Prostate gland (tissue), 2 donors: ENCODE measurements at regions not wholly inside any gene's neighbourhood (a gene's known extent, or its start where the extent isn't known, plus 50 kb on each side); places are given as distances from the start of the nearest gene placed in this dataset.

Source experiments
- DNase-seq: peaks from one replicate; pipeline ENCODE4 v3.0.0-alpha.2; 2019; ENCODE audit warnings: low spot score
- H3K27ac ChIP-seq, 2 donors: fragments of 200-600 bp; sonication (generic); 2 replicates each; pipeline ENCODE4 v1.5.1; 2017 to 2019
- H3K27me3 ChIP-seq: fragments of 200-600 bp; sonication (generic); replicated peaks from 2 replicates; pipeline ENCODE4 v1.5.1; 2019; ENCODE audit not compliant: insufficient read depth
- H3K36me3 ChIP-seq, 2 donors: fragments of 200-600 bp; sonication (generic); 1 replicate in 1 of 2; 2 replicates in 1 of 2; pipeline versions ENCODE4 v1.5.1 to v1.8.1; 2017 to 2019
- H3K4me1 ChIP-seq: fragments of 200-600 bp; sonication (generic); replicated peaks from 2 replicates; pipeline ENCODE4 v1.5.1; 2019
- H3K4me3 ChIP-seq, 2 donors: fragments of 200-600 bp; sonication (generic); 2 replicates each; pipeline ENCODE4 v1.5.1; 2017 to 2019
- H3K9me3 ChIP-seq: fragments of 200-600 bp; sonication (generic); 2 replicates; pipeline ENCODE4 v1.5.1; 2017
- POLR2A ChIP-seq: fragments of 450-650 bp; IDR thresholded peaks from one replicate; pipeline ENCODE4 v1.6.1; 2016; ENCODE audit warnings: antibody characterized with exemption, mild to moderate bottlenecking
- POLR2AphosphoS5 ChIP-seq: sonication (generic); formaldehyde crosslinking; IDR thresholded peaks from one replicate; pipeline ENCODE4 v1.6.1; 2017; ENCODE audit warnings: antibody characterized with exemption
- WGBS: methylation state at CpG from one replicate; pipeline ENCODE4 v1.1.5; 2018; 5-methylcytosine and 5-hydroxymethylcytosine counted together
- intact Hi-C: fragments of 100-400 bp; cut with DNase I; formaldehyde crosslinking; loops from one replicate; pipeline ENCODE4 v1.14.2; 2022
- TF ChIP-seq, protein P1 (sequence below), 4 experiments: fragments of 200-600 bp in 2 of 4; fragments of 450-650 bp in 2 of 4; sonication (generic) in 2 of 4; IDR thresholded peaks; 1 replicate in 3 of 4; 2 replicates in 1 of 4; pipeline ENCODE4 v1.5.1; 2016 to 2019; ENCODE audit warnings: antibody characterized with exemption in 4 of 4, mild to moderate bottlenecking in 2 of 4, moderate library complexity in 2 of 4

DNA sequence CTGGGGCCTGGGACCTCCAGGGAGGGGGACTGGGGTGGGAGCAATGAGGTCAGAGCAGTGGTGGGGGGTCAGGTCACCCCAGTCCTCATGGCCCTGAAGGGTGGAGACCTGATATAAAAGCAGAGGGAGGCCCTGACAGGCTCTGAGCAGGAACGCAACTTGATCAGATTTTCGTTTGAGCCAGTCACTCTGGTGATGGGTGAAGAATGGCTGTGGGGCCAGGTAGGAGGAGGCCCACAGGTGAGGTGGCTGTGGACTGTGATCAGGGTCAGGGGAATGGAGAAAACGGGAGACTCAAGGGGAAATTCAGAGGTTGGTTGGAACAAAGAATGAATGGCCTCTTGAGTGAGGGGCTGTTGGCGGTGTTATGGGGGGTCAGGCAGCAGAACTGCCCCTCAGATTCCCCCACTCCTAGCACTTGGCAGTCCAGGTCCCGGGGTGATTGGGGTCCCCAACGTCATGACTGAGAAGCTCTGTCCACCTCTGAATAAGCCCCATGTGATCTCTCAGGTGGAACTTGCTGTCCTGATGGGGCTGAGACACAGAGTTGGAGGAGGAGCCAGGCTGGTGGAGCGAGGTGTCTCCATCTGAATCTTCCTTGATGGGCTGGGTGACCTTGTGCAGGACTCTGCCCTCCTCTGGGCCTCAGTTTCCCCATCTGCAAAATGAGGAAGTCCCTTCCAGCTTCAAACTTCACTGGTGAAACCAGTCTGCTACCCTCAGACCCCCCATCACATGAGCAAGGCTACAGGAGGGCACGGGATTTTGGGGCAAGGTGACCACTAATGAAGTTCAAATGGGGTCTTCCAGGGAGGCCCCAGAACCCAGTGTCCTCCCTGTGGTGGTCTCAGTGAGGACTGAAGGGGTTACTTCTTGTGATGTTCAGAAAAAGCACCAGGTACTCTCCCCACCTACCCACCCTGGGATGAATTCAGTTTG is 683.0 kb downstream of the MATN1 start:
- H3K36me3 ChIP-seq: no peaks in the 10 kb centered on the region
- peaks cover 2% of the 10 kb centered on the region for H3K27me3 ChIP-seq
- no peaks in the 10 kb centered on the region for H3K4me1 ChIP-seq
- no peak for DNase-seq
- intact Hi-C loops: no loop called here
- H3K9me3 ChIP-seq: no peaks in the 10 kb centered on the region
- 86% methylated on average over 8 of the region's 8 CpGs for WGBS
- TF ChIP-seq, protein P1, sequence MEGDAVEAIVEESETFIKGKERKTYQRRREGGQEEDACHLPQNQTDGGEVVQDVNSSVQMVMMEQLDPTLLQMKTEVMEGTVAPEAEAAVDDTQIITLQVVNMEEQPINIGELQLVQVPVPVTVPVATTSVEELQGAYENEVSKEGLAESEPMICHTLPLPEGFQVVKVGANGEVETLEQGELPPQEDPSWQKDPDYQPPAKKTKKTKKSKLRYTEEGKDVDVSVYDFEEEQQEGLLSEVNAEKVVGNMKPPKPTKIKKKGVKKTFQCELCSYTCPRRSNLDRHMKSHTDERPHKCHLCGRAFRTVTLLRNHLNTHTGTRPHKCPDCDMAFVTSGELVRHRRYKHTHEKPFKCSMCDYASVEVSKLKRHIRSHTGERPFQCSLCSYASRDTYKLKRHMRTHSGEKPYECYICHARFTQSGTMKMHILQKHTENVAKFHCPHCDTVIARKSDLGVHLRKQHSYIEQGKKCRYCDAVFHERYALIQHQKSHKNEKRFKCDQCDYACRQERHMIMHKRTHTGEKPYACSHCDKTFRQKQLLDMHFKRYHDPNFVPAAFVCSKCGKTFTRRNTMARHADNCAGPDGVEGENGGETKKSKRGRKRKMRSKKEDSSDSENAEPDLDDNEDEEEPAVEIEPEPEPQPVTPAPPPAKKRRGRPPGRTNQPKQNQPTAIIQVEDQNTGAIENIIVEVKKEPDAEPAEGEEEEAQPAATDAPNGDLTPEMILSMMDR (IDR thresholded peaks at IDR 0.05): no peak
- TF ChIP-seq POLR2A: no peak
- TF ChIP-seq POLR2AphosphoS5: no peak
- H3K4me3 ChIP-seq: no peak overlapping the region
- no peak overlapping the region for H3K27ac ChIP-seq

GRCh38 chr1:30039354-30040080 is 683.9 kb downstream of the MATN1 start:
- no peak overlapping the region for H3K27ac ChIP-seq
- H3K4me1 ChIP-seq: no peaks in the 10 kb centered on the region
- 83% methylated on average over 10 of the region's 10 CpGs for WGBS
- H3K36me3 ChIP-seq: no peaks in the 10 kb centered on the region
- H3K9me3 ChIP-seq: no peaks in the 10 kb centered on the region
- DNase-seq: no peak
- intact Hi-C loops: no loop called here
- H3K27me3 ChIP-seq: peaks cover under 1% of the 10 kb centered on the region
- TF ChIP-seq, protein P1 (IDR thresholded peaks at IDR 0.05): no peak
- TF ChIP-seq POLR2AphosphoS5: no peak
- TF ChIP-seq POLR2A: no peak
- H3K4me3 ChIP-seq: no peak overlapping the region

DNA sequence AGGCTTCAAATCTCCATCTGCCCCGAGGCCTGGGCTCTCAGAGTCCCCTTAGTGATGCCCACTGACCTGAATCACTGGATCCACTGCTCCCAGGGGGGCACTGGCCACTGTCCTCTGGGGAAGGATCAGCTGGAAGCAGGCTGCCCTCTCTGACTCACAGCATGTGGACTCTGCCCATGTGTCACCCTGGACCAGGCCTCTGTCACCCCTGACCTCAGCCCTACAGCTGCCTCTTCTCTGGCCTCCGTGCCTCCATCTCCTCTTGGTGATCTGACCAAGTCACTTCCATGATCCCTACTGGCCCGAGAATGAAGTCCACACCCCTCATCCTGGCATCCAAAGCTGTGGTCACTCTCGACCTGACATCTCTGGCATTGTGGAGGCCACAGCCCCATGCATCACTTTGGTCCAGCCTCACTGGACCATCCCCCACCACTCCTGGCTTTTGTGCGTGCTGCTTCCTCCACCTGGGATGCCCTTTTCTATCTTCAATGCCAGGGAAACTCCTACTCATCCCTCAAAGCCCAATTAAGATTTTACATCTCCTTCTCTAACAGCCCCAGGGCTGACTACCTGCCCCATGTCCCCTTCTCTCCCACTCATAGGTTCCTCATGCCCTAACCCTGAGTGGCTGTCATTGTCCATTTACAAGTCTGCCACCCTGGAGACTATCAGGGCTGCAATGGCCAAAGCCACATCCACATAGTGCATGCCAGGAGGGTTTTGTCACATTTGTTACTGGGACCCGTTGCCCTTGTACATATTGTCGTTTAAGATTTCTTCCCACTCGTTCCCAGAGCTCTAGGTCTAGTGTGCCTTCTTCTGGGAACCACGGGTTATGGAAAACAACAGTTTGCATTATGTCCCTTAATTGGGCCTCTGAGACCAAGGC is 685.0 kb downstream of the MATN1 start:
- peaks cover 2% of the 10 kb centered on the region for H3K27me3 ChIP-seq
- no peaks in the 10 kb centered on the region for H3K36me3 ChIP-seq
- intact Hi-C loops: no loop called here
- 85% methylated on average over 8 of the region's 9 CpGs for WGBS
- H3K9me3 ChIP-seq: no peaks in the 10 kb centered on the region
- no peak for DNase-seq
- H3K27ac ChIP-seq: no peak overlapping the region
- no peaks in the 10 kb centered on the region for H3K4me1 ChIP-seq
- no peak for TF ChIP-seq POLR2A
- TF ChIP-seq, protein P1 (IDR thresholded peaks at IDR 0.05): no peak
- no peak for TF ChIP-seq POLR2AphosphoS5
- no peak overlapping the region for H3K4me3 ChIP-seq

DNA sequence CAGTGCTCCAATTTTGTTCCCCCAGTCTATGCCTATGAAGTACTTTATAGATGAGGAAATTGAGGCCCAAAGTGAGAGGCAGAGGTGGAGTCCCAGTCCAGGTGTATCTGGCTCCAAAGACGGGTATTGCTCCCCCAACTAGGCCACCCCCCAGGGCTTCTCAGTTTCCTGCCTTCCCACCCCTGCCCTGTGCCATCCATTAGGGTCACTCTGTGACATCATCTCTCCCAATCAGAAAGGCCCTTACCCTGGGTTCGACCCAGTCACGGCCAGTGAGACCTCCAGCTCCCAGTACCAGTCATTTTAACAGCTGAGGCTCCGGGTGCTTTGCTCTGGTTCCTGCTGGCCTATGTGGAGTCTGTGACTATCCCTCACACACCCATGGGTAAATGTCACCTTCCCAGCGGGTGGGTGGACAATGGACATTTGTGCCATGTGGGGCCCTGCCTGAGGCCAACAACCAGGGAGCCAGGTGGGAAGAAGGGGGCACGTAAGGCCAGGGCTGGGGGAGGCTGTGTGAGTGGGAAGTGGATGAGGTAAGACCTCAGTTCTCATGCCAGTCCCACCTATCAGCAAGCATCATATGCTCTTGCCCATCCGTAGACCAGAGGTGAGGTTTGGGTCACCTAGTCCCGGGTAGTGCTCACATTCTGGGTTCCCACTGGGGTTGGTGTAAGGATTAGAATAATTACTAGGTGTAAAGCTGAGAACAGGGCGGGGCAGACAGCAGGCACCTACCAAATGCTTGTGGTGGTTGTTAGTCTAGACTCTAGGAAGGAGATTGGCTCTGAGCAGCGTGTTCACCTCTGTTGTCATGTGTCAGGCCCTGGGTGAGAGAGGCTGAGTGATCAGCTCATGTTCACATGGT is 685.9 kb downstream of the MATN1 start:
- peaks cover 2% of the 10 kb centered on the region for H3K27me3 ChIP-seq
- TF ChIP-seq POLR2AphosphoS5: no peak
- TF ChIP-seq, protein P1 (IDR thresholded peaks at IDR 0.05): no peak
- no peak for TF ChIP-seq POLR2A
- no peak overlapping the region for H3K27ac ChIP-seq
- H3K9me3 ChIP-seq: no peaks in the 10 kb centered on the region
- no peaks in the 10 kb centered on the region for H3K36me3 ChIP-seq
- no peak overlapping the region for H3K4me3 ChIP-seq
- intact Hi-C loops: no loop called here
- DNase-seq: no peak
- H3K4me1 ChIP-seq: no peaks in the 10 kb centered on the region
- 91% methylated on average over 10 of the region's 10 CpGs for WGBS
